Dendritic cell treated with granulocyte-macrophage colony-stimulating factor and Interleukin-4, amounts not matched to agents 40 ng/mL and 50 ng/mL, for 4 days (primary cell): ENCODE measurements at regions not wholly inside any gene's neighbourhood (a gene's known extent, or its start where the extent isn't known, plus 50 kb on each side); places are given as distances from the start of the nearest gene placed in this dataset.
"Not testable (repeated sequence)": the region's sequence is repeated elsewhere in the genome, so short reads cannot be mapped to it uniquely, and the experiment has no call there.

Experiments
- H3K27ac Mint-ChIP-seq: one replicate; pipeline ENCODE4 v1.8.0; 2022; ENCODE audit warnings: mild to moderate bottlenecking, mixed read lengths
- H3K27me3 Mint-ChIP-seq: one replicate; pipeline ENCODE4 v1.8.0; 2022; ENCODE audit warnings: mild to moderate bottlenecking, mixed read lengths
- H3K36me3 Mint-ChIP-seq: one replicate; pipeline ENCODE4 v1.8.0; 2022; ENCODE audit warnings: low read depth, mixed read lengths
- H3K4me1 Mint-ChIP-seq: one replicate; pipeline ENCODE4 v1.8.0; 2022; ENCODE audit warnings: low read depth, mixed read lengths
- H3K4me3 Mint-ChIP-seq: one replicate; pipeline ENCODE4 v1.8.0; 2022; ENCODE audit warnings: mild to moderate bottlenecking, moderate library complexity, mixed read lengths
- H3K9me3 Mint-ChIP-seq: one replicate; pipeline ENCODE4 v1.8.0; 2022; ENCODE audit warnings: mixed read lengths
- intact Hi-C: fragments of 100-400 bp; cut with micrococcal nuclease; formaldehyde crosslinking; loops from one replicate; pipeline ENCODE4 v1.15.0; 2022

GRCh38 chr9:108399851-108400250 is 455.9 kb downstream of the ACTL7B start:
- no peaks in the 10 kb centered on the region for H3K36me3 Mint-ChIP-seq
- intact Hi-C loops: no loop called here
- no peak overlapping the region for H3K4me3 Mint-ChIP-seq
- peaks cover 9% of the 10 kb centered on the region for H3K9me3 Mint-ChIP-seq
- H3K27me3 Mint-ChIP-seq: no peaks in the 10 kb centered on the region
- H3K4me1 Mint-ChIP-seq: no peaks in the 10 kb centered on the region
- no peak overlapping the region for H3K27ac Mint-ChIP-seq

GRCh38 chr9:108397286-108397685 is 458.5 kb downstream of the ACTL7B start:
- H3K27me3 Mint-ChIP-seq: no peaks in the 10 kb centered on the region

GRCh38 chr9:108396611-108397010 is 459.2 kb downstream of the ACTL7B start:
- intact Hi-C loops: no loop called here
- no peaks in the 10 kb centered on the region for H3K27me3 Mint-ChIP-seq
- no peak overlapping the region for H3K4me3 Mint-ChIP-seq
- H3K27ac Mint-ChIP-seq: no peak overlapping the region
- no peaks in the 10 kb centered on the region for H3K36me3 Mint-ChIP-seq
- no peaks in the 10 kb centered on the region for H3K4me1 Mint-ChIP-seq
- peaks cover 9% of the 10 kb centered on the region for H3K9me3 Mint-ChIP-seq

More at GRCh38 chr9:108397286-108397685, 458.5 kb downstream of the ACTL7B start:
- intact Hi-C loops: no loop called here
- Mint-ChIP-seq H3K27ac (no peak overlapping the region), H3K4me1 (no peaks in the 10 kb centered on the region), H3K36me3 (no peaks in the 10 kb centered on the region), H3K9me3 (peaks cover 9% of the 10 kb centered on the region), H3K4me3 (no peak overlapping the region)

- Mint-ChIP-seq H3K9me3 (peaks cover 9% of the 10 kb centered on the region), H3K36me3 (no peaks in the 10 kb centered on the region), H3K27ac (no peak overlapping the region), H3K4me1 (no peaks in the 10 kb centered on the region), H3K4me3 (no peak overlapping the region), H3K27me3 (no peaks in the 10 kb centered on the region)
- intact Hi-C loops: no loop called here
Measured at GRCh38 chr9:108396193-108396592, 459.6 kb downstream of the ACTL7B start.

GRCh38 chr9:108395421-108395820 is 460.4 kb downstream of the ACTL7B start:
- no peaks in the 10 kb centered on the region for H3K36me3 Mint-ChIP-seq
- H3K4me3 Mint-ChIP-seq: no peak overlapping the region
- H3K4me1 Mint-ChIP-seq: no peaks in the 10 kb centered on the region
- H3K9me3 Mint-ChIP-seq: peaks cover 9% of the 10 kb centered on the region
- intact Hi-C loops: no loop called here
- no peaks in the 10 kb centered on the region for H3K27me3 Mint-ChIP-seq
- H3K27ac Mint-ChIP-seq: no peak overlapping the region

GRCh38 chr9:108394726-108395125 is 461.1 kb downstream of the ACTL7B start:
- no peaks in the 10 kb centered on the region for H3K36me3 Mint-ChIP-seq
- peaks cover 9% of the 10 kb centered on the region for H3K9me3 Mint-ChIP-seq
- H3K4me1 Mint-ChIP-seq: no peaks in the 10 kb centered on the region
- no peak overlapping the region for H3K27ac Mint-ChIP-seq
- intact Hi-C loops: no loop called here
- H3K27me3 Mint-ChIP-seq: no peaks in the 10 kb centered on the region
- H3K4me3 Mint-ChIP-seq: no peak overlapping the region

- H3K27ac Mint-ChIP-seq, H3K4me3 Mint-ChIP-seq, H3K4me1 Mint-ChIP-seq, intact Hi-C loops, H3K27me3 Mint-ChIP-seq, H3K9me3 Mint-ChIP-seq, H3K36me3 Mint-ChIP-seq: not testable (repeated sequence)
Measured at GRCh38 chr9:108393481-108394001, 462.2 kb downstream of the ACTL7B start.

GRCh38 chr9:108392877-108393276 is 462.9 kb downstream of the ACTL7B start:
- Mint-ChIP-seq H3K9me3 (peaks cover 9% of the 10 kb centered on the region), H3K27me3 (no peaks in the 10 kb centered on the region), H3K27ac (no peak overlapping the region), H3K4me3 (no peak overlapping the region), H3K4me1 (no peaks in the 10 kb centered on the region), H3K36me3 (no peaks in the 10 kb centered on the region)
- intact Hi-C loops: no loop called here

GRCh38 chr9:108389056-108389455 is 466.7 kb downstream of the ACTL7B start:
- Mint-ChIP-seq H3K9me3 (no peaks in the 10 kb centered on the region), H3K4me1 (peaks cover 5% of the 10 kb centered on the region), H3K27me3 (no peaks in the 10 kb centered on the region), H3K27ac (no peak overlapping the region), H3K36me3 (no peaks in the 10 kb centered on the region), H3K4me3 (no peak overlapping the region)
- intact Hi-C loops: no loop called here

- Mint-ChIP-seq H3K36me3 (no peaks in the 10 kb centered on the region), H3K27me3 (no peaks in the 10 kb centered on the region), H3K4me3 (no peak overlapping the region), H3K27ac (no peak overlapping the region), H3K9me3 (no peaks in the 10 kb centered on the region), H3K4me1 (peaks cover 5% of the 10 kb centered on the region)
- intact Hi-C loops: no loop called here
Measured at GRCh38 chr9:108386859-108387384, 468.9 kb downstream of the ACTL7B start.

GRCh38 chr9:108386032-108386431 is 469.8 kb downstream of the ACTL7B start:
- Mint-ChIP-seq H3K4me3 (no peak overlapping the region), H3K27ac (no peak overlapping the region), H3K4me1 (peaks cover 5% of the 10 kb centered on the region), H3K9me3 (no peaks in the 10 kb centered on the region), H3K27me3 (no peaks in the 10 kb centered on the region), H3K36me3 (no peaks in the 10 kb centered on the region)
- intact Hi-C loops: no loop called here

- intact Hi-C loops: no loop called here
- no peaks in the 10 kb centered on the region for H3K9me3 Mint-ChIP-seq
Measured at GRCh38 chr9:108383796-108384195, 472.0 kb downstream of the ACTL7B start.

GRCh38 chr9:108382310-108382709 is 473.5 kb downstream of the ACTL7B start:
- H3K27ac Mint-ChIP-seq: no peak overlapping the region
- peaks cover 5% of the 10 kb centered on the region for H3K4me1 Mint-ChIP-seq
- no peaks in the 10 kb centered on the region for H3K9me3 Mint-ChIP-seq
- no peaks in the 10 kb centered on the region for H3K36me3 Mint-ChIP-seq
- no peak overlapping the region for H3K4me3 Mint-ChIP-seq
- intact Hi-C loops: no loop called here
- no peaks in the 10 kb centered on the region for H3K27me3 Mint-ChIP-seq

More at GRCh38 chr9:108383796-108384195, 472.0 kb downstream of the ACTL7B start:
- no peaks in the 10 kb centered on the region for H3K36me3 Mint-ChIP-seq
- H3K4me3 Mint-ChIP-seq: no peak overlapping the region
- H3K27me3 Mint-ChIP-seq: no peaks in the 10 kb centered on the region
- H3K4me1 Mint-ChIP-seq: peaks cover 5% of the 10 kb centered on the region
- no peak overlapping the region for H3K27ac Mint-ChIP-seq

GRCh38 chr9:108377881-108378280 is 477.9 kb downstream of the ACTL7B start:
- Mint-ChIP-seq H3K27me3 (no peaks in the 10 kb centered on the region), H3K4me3 (no peak overlapping the region), H3K36me3 (no peaks in the 10 kb centered on the region), H3K27ac (no peak overlapping the region), H3K9me3 (peaks cover 12% of the 10 kb centered on the region), H3K4me1 (peaks cover 6% of the 10 kb centered on the region)
- intact Hi-C loops: no loop called here

- H3K27me3 Mint-ChIP-seq: no peaks in the 10 kb centered on the region
- peaks cover 17% of the 10 kb centered on the region for H3K9me3 Mint-ChIP-seq
- no peak overlapping the region for H3K4me3 Mint-ChIP-seq
- H3K4me1 Mint-ChIP-seq: peaks cover 6% of the 10 kb centered on the region
- intact Hi-C loops: no loop called here
- H3K27ac Mint-ChIP-seq: no peak overlapping the region
- no peaks in the 10 kb centered on the region for H3K36me3 Mint-ChIP-seq
Measured at GRCh38 chr9:108377382-108377781, 478.4 kb downstream of the ACTL7B start.
